NCI-H460 (cell line): ENCODE measurements at regions not wholly inside any gene's neighbourhood (a gene's known extent, or its start where the extent isn't known, plus 50 kb on each side); places are given as distances from the start of the nearest gene placed in this dataset.
"Not testable (repeated sequence)": the region's sequence is repeated elsewhere in the genome, so short reads cannot be mapped to it uniquely, and the experiment has no call there.

Experiments used
- DNase-seq: peaks from one replicate; pipeline ENCODE4 v3.0.0-alpha.2; 2016; ENCODE audit warnings: low read depth; ENCODE audit errors: extremely low read depth

- no peak for DNase-seq
Measured at GRCh38 chr16:17566656-17567450, 96.1 kb upstream of the XYLT1 start.

- DNase-seq, result no peak
Measured at GRCh38 chr16:17566075-17566474, 95.3 kb upstream of the XYLT1 start.

GRCh38 chr16:17565605-17566004 lies 94.8 kb upstream of the XYLT1 start:
- no peak for DNase-seq

GRCh38 chr16:17564856-17565255 lies 94.1 kb upstream of the XYLT1 start:
- no peak for DNase-seq

GRCh38 chr16:17563323-17564091 lies 92.7 kb upstream of the XYLT1 start:
- no peak for DNase-seq

GRCh38 chr16:17561056-17561455 lies 90.3 kb upstream of the XYLT1 start:
- DNase-seq, result no peak

- DNase-seq, result no peak
Measured at GRCh38 chr16:17560548-17560947, 89.8 kb upstream of the XYLT1 start.

- no peak for DNase-seq
Measured at GRCh38 chr16:17559394-17559793, 88.6 kb upstream of the XYLT1 start.

- no peak for DNase-seq
Measured at GRCh38 chr16:17557949-17558348, 87.2 kb upstream of the XYLT1 start.

GRCh38 chr16:17557480-17557879 lies 86.7 kb upstream of the XYLT1 start:
- no peak for DNase-seq

- DNase-seq, result peak; percentile 33
Measured at GRCh38 chr16:17556276-17557052, 85.7 kb upstream of the XYLT1 start.

- DNase-seq, result no peak
Measured at GRCh38 chr16:17555176-17555575, 84.4 kb upstream of the XYLT1 start.

- DNase-seq, result no peak
Measured at GRCh38 chr16:17552351-17552750, 81.6 kb upstream of the XYLT1 start.

- DNase-seq, result not testable (repeated sequence)
Measured at GRCh38 chr16:17551682-17552081, 80.9 kb upstream of the XYLT1 start.

- no peak for DNase-seq
Measured at GRCh38 chr16:17548825-17549224, 78.1 kb upstream of the XYLT1 start.

GRCh38 chr16:17544785-17545184 lies 74.0 kb upstream of the XYLT1 start:
- no peak for DNase-seq

GRCh38 chr16:17544304-17544703 lies 73.5 kb upstream of the XYLT1 start:
- no peak for DNase-seq

- DNase-seq, result no peak
Measured at GRCh38 chr16:17543073-17543472, 72.3 kb upstream of the XYLT1 start.

GRCh38 chr16:17541324-17541723 lies 70.6 kb upstream of the XYLT1 start:
- DNase-seq, result no peak

GRCh38 chr16:17538927-17539326 lies 68.2 kb upstream of the XYLT1 start:
- DNase-seq, result no peak

GRCh38 chr16:17532338-17532995 lies 61.7 kb upstream of the XYLT1 start:
- no peak for DNase-seq
